ENCODE measurements at regions not wholly inside any gene's neighbourhood (a gene's known extent, or its start where the extent isn't known, plus 50 kb on each side); places are given as distances from the start of the nearest gene placed in this dataset.

- TF ChIP-seq CTCF (IDR thresholded peaks at IDR 0.05) (peak; percentile 21), EZH2phosphoT487 (IDR thresholded peaks at IDR 0.05) (no peak)
Measured at GRCh38 chr6:73898599-73898998, 202.6 kb downstream of the CD109 start.
